ENCODE measurements at regions not wholly inside any gene's neighbourhood (a gene's known extent, or its start where the extent isn't known, plus 50 kb on each side); places are given as distances from the start of the nearest gene placed in this dataset.

- no peaks in the 10 kb centered on the region for H3K27me3 ChIP-seq (ENCODE audit: control insufficient read depth, insufficient read depth, low read length)
- no peak for DNase-seq (ENCODE audit: low read depth)
- no peak overlapping the region for H3K4me3 ChIP-seq (ENCODE audit: low read depth, low read length)
- TF ChIP-seq CTCF (IDR thresholded peaks at IDR 0.05; ENCODE audit: insufficient read depth, low read length, poor library complexity, severe bottlenecking): no peak
- H3K36me3 ChIP-seq (ENCODE audit: control insufficient read depth, insufficient read depth, low read length): no peaks in the 10 kb centered on the region
Measured at GRCh38 chr3:124115279-124115678, 123.4 kb upstream of the ROPN1 start.

- no peak for DNase-seq (ENCODE audit: low read depth)
- Histone ChIP-seq H3K27me3 (ENCODE audit: control insufficient read depth, insufficient read depth, low read length) (no peaks in the 10 kb centered on the region), H3K36me3 (ENCODE audit: control insufficient read depth, insufficient read depth, low read length) (no peaks in the 10 kb centered on the region), H3K4me3 (ENCODE audit: low read depth, low read length) (no peak overlapping the region)
- no peak for TF ChIP-seq CTCF (IDR thresholded peaks at IDR 0.05; ENCODE audit: insufficient read depth, low read length, poor library complexity, severe bottlenecking)
Measured at GRCh38 chr3:124115956-124116355, 124.0 kb upstream of the ROPN1 start.

GRCh38 chr3:124116906-124117305 is 125.0 kb upstream of the ROPN1 start:
- Histone ChIP-seq H3K4me3 (ENCODE audit: low read depth, low read length) (no peak overlapping the region), H3K36me3 (ENCODE audit: control insufficient read depth, insufficient read depth, low read length) (no peaks in the 10 kb centered on the region), H3K27me3 (ENCODE audit: control insufficient read depth, insufficient read depth, low read length) (no peaks in the 10 kb centered on the region)
- TF ChIP-seq CTCF (IDR thresholded peaks at IDR 0.05; ENCODE audit: insufficient read depth, low read length, poor library complexity, severe bottlenecking): no peak
- DNase-seq (ENCODE audit: low read depth): no peak

GRCh38 chr3:124117486-124117885 is 125.6 kb upstream of the ROPN1 start:
- no peak for DNase-seq (ENCODE audit: low read depth)
- no peak for TF ChIP-seq CTCF (IDR thresholded peaks at IDR 0.05; ENCODE audit: insufficient read depth, low read length, poor library complexity, severe bottlenecking)
- no peaks in the 10 kb centered on the region for H3K36me3 ChIP-seq (ENCODE audit: control insufficient read depth, insufficient read depth, low read length)
- no peak overlapping the region for H3K4me3 ChIP-seq (ENCODE audit: low read depth, low read length)
- no peaks in the 10 kb centered on the region for H3K27me3 ChIP-seq (ENCODE audit: control insufficient read depth, insufficient read depth, low read length)

- Histone ChIP-seq H3K4me3 (ENCODE audit: low read depth, low read length) (no peak overlapping the region), H3K27me3 (ENCODE audit: control insufficient read depth, insufficient read depth, low read length) (no peaks in the 10 kb centered on the region), H3K36me3 (ENCODE audit: control insufficient read depth, insufficient read depth, low read length) (no peaks in the 10 kb centered on the region)
- no peak for TF ChIP-seq CTCF (IDR thresholded peaks at IDR 0.05; ENCODE audit: insufficient read depth, low read length, poor library complexity, severe bottlenecking)
- no peak for DNase-seq (ENCODE audit: low read depth)
Measured at GRCh38 chr3:124118397-124118796, 126.5 kb upstream of the ROPN1 start.

- TF ChIP-seq CTCF (IDR thresholded peaks at IDR 0.05; ENCODE audit: insufficient read depth, low read length, poor library complexity, severe bottlenecking): no peak
- H3K36me3 ChIP-seq (ENCODE audit: control insufficient read depth, insufficient read depth, low read length): no peaks in the 10 kb centered on the region
- H3K4me3 ChIP-seq (ENCODE audit: low read depth, low read length): no peak overlapping the region
- no peaks in the 10 kb centered on the region for H3K27me3 ChIP-seq (ENCODE audit: control insufficient read depth, insufficient read depth, low read length)
- DNase-seq (ENCODE audit: low read depth): no peak
Measured at GRCh38 chr3:124119056-124119716, 127.3 kb upstream of the ROPN1 start.
